HCT116 (cell line): ENCODE measurements at regions not wholly inside any gene's neighbourhood (a gene's known extent, or its start where the extent isn't known, plus 50 kb on each side); places are given as distances from the start of the nearest gene placed in this dataset.

Source experiments
- CEBPB ChIP-seq: IDR thresholded peaks from 2 replicates; pipeline ENCODE4 v1.6.1; 2012; ENCODE audit warnings: low read depth
- EZH2 ChIP-seq: fragments of 200-600 bp; sonication (generic); IDR thresholded peaks from 2 replicates; pipeline ENCODE4 v1.6.1; 2017; ENCODE audit warnings: antibody characterized with exemption, mixed run types
- EZH2phosphoT487 ChIP-seq: fragments of 200-600 bp; IDR thresholded peaks from 2 replicates; pipeline ENCODE4 v1.6.1; 2018; ENCODE audit warnings: antibody characterized with exemption, borderline replicate concordance
- POLR2A ChIP-seq: IDR thresholded peaks from 2 replicates; pipeline ENCODE4 v1.7.0; 2011; ENCODE audit warnings: borderline replicate concordance; ENCODE audit not compliant: insufficient read depth, insufficient read length; ENCODE audit errors: extremely low read depth
- POLR2AphosphoS5 ChIP-seq: IDR thresholded peaks from 2 replicates; pipeline ENCODE4 v1.6.1; 2011; ENCODE audit warnings: mild to moderate bottlenecking, low read depth, low read length, moderate library complexity
- TF ChIP-seq, protein P1 (sequence below): IDR thresholded peaks from 2 replicates; pipeline ENCODE4 v1.6.1; 2011; ENCODE audit warnings: mild to moderate bottlenecking, low read length, moderate library complexity; ENCODE audit not compliant: insufficient replicate concordance; ENCODE audit errors: extremely low read depth
- TF ChIP-seq, protein P2 (sequence below), 3 experiments: fragments of 200-600 bp in 1 of 3; sonication (generic) in 1 of 3; IDR thresholded peaks in 2 of 3; conservative IDR thresholded peaks in 1 of 3; 2 replicates each; pipeline ENCODE4 v1.5.1; 2012 to 2017; ENCODE audit warnings: low read depth in 2 of 3, low read length in 2 of 3, antibody characterized with exemption in 1 of 3, borderline replicate concordance in 1 of 3, control low read depth in 1 of 3, mild to moderate bottlenecking in 1 of 3, mixed read lengths in 1 of 3, mixed run types in 1 of 3, moderate library complexity in 1 of 3; ENCODE audit not compliant: insufficient read depth in 1 of 3
- TF ChIP-seq, protein P3 (sequence below): IDR thresholded peaks from 2 replicates; pipeline ENCODE4 v1.6.1; 2012

DNA sequence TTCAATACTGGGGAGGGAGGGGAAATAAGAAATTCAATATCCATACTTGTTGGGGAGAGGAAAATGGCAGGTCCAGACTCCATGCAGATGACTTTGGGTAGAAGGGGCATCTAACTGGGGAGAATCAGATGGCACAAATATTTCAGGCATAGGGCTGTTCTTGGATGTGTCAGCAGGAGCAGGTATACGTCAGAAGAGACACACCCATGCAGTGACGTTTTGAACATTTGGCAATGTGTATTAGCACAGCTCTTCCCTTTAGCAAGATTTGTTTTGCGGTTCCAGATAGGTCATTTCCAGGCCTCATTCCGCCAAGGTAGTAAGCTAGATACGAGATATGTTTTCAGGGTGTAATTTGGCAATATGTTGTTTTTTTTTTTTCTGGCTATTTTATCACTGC lies 187.2 kb upstream of the CDH10 start:
- TF ChIP-seq EZH2phosphoT487 (no peak), EZH2 (no peak), POLR2A (no peak), POLR2AphosphoS5 (no peak), CEBPB (no peak)
- TF ChIP-seq, protein P1, sequence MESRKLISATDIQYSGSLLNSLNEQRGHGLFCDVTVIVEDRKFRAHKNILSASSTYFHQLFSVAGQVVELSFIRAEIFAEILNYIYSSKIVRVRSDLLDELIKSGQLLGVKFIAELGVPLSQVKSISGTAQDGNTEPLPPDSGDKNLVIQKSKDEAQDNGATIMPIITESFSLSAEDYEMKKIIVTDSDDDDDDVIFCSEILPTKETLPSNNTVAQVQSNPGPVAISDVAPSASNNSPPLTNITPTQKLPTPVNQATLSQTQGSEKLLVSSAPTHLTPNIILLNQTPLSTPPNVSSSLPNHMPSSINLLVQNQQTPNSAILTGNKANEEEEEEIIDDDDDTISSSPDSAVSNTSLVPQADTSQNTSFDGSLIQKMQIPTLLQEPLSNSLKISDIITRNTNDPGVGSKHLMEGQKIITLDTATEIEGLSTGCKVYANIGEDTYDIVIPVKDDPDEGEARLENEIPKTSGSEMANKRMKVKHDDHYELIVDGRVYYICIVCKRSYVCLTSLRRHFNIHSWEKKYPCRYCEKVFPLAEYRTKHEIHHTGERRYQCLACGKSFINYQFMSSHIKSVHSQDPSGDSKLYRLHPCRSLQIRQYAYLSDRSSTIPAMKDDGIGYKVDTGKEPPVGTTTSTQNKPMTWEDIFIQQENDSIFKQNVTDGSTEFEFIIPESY, result no peak
- TF ChIP-seq, protein P2, sequence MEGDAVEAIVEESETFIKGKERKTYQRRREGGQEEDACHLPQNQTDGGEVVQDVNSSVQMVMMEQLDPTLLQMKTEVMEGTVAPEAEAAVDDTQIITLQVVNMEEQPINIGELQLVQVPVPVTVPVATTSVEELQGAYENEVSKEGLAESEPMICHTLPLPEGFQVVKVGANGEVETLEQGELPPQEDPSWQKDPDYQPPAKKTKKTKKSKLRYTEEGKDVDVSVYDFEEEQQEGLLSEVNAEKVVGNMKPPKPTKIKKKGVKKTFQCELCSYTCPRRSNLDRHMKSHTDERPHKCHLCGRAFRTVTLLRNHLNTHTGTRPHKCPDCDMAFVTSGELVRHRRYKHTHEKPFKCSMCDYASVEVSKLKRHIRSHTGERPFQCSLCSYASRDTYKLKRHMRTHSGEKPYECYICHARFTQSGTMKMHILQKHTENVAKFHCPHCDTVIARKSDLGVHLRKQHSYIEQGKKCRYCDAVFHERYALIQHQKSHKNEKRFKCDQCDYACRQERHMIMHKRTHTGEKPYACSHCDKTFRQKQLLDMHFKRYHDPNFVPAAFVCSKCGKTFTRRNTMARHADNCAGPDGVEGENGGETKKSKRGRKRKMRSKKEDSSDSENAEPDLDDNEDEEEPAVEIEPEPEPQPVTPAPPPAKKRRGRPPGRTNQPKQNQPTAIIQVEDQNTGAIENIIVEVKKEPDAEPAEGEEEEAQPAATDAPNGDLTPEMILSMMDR (IDR thresholded peaks at IDR 0.05 in 2 of 3, conservative IDR thresholded peaks at IDR 0.05 in 1 of 3; ENCODE audit: borderline replicate concordance in 1 of 3, insufficient read depth in 1 of 3, low read depth in 2 of 3, low read length in 2 of 3), result no peak
- TF ChIP-seq, protein P3, sequence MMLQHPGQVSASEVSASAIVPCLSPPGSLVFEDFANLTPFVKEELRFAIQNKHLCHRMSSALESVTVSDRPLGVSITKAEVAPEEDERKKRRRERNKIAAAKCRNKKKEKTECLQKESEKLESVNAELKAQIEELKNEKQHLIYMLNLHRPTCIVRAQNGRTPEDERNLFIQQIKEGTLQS, result no peak
